CD4-positive, alpha-beta T cell (primary cell): ENCODE measurements at regions not wholly inside any gene's neighbourhood (a gene's known extent, or its start where the extent isn't known, plus 50 kb on each side); places are given as distances from the start of the nearest gene placed in this dataset.

Source experiments
- ATAC-seq: fragments of 200-7000 bp; cut with Tn5 transposase; one replicate; pipeline ENCODE4 v1.10.0; 2022; ENCODE audit warnings: mild to moderate bottlenecking; ENCODE audit not compliant: poor library complexity
- CTCF ChIA-PET: fragments of 350-600 bp; sonication (Branson Sonifier 250); formaldehyde crosslinking; loops from one replicate; lab custom pipeline; 2021; ENCODE audit warnings: antibody characterized with exemption, inconsistent platforms; lab: Charles Lee
- POLR2A ChIA-PET: fragments of 350-600 bp; sonication (Branson Sonifier 250); formaldehyde crosslinking; loops from one replicate; lab custom pipeline; 2021; ENCODE audit warnings: antibody characterized with exemption, inconsistent platforms; lab: Charles Lee
- DNase-seq, 14 experiments: peaks; one replicate each; pipeline ENCODE4 v3.0.0-alpha.2; 2013 to 2020; ENCODE audit warnings: mixed read lengths in 2 of 14
- H3K27ac ChIP-seq, 2 donors: one replicate each; pipeline versions ENCODE4 v1.5.1 to v1.7.0; 2013; ENCODE audit warnings: low read length in 2 of 2, low read depth in 1 of 2, mild to moderate bottlenecking in 1 of 2
- H3K27me3 ChIP-seq, 2 experiments: 1 replicate in 1 of 2; 2 replicates in 1 of 2; pipeline versions ENCODE4 v1.6.1 to v1.7.0; 2013; ENCODE audit warnings: low read length in 2 of 2, control low read depth in 1 of 2, mild to moderate bottlenecking in 1 of 2, moderate library complexity in 1 of 2; ENCODE audit not compliant: insufficient read depth in 2 of 2, control insufficient read depth in 1 of 2
- H3K36me3 ChIP-seq: one replicate; pipeline ENCODE4 v1.6.1; 2013; ENCODE audit warnings: low read length, control low read depth; ENCODE audit not compliant: insufficient read depth
- H3K4me1 ChIP-seq: one replicate; pipeline ENCODE4 v1.6.1; 2013; ENCODE audit warnings: low read length, control low read depth; ENCODE audit not compliant: insufficient read depth
- H3K4me3 ChIP-seq: one replicate; pipeline ENCODE4 v1.5.1; 2013; ENCODE audit warnings: mild to moderate bottlenecking, low read length, moderate library complexity
- H3K9me3 ChIP-seq, 2 experiments: 1 replicate in 1 of 2; 2 replicates in 1 of 2; pipeline versions ENCODE4 v1.6.1 to v1.7.0; 2013; ENCODE audit warnings: low read length in 2 of 2, mild to moderate bottlenecking in 2 of 2, control low read depth in 1 of 2, moderate library complexity in 1 of 2; ENCODE audit not compliant: control insufficient read depth in 1 of 2, insufficient read depth in 1 of 2
- H3K27ac Mint-ChIP-seq: one replicate; pipeline ENCODE4 v1.8.0; 2020; ENCODE audit warnings: mixed read lengths
- H3K27me3 Mint-ChIP-seq: one replicate; pipeline ENCODE4 v1.8.0; 2021; ENCODE audit warnings: mixed read lengths
- H3K36me3 Mint-ChIP-seq: one replicate; pipeline ENCODE4 v1.8.0; 2021; ENCODE audit warnings: low read depth, mixed read lengths
- H3K4me1 Mint-ChIP-seq: one replicate; pipeline ENCODE4 v1.8.0; 2021; ENCODE audit warnings: low read depth, mixed read lengths
- H3K4me3 Mint-ChIP-seq: one replicate; pipeline ENCODE4 v1.8.0; 2020; ENCODE audit warnings: mild to moderate bottlenecking, mixed read lengths
- H3K9me3 Mint-ChIP-seq: one replicate; pipeline ENCODE4 v1.8.0; 2020; ENCODE audit warnings: mixed read lengths
- intact Hi-C, 2 experiments: fragments of 100-400 bp; cut with DNase I in 1 of 2; cut with micrococcal nuclease in 1 of 2; formaldehyde crosslinking; loops; one replicate each; pipeline versions ENCODE4 v1.15.1 to v1.9.0; 2023 to 2025; cut with DNase I, micrococcal nuclease
- TF ChIP-seq, protein P1 (sequence below): fragments of 200-600 bp; IDR thresholded peaks from one replicate; pipeline ENCODE4 v1.8.0; 2022; ENCODE audit warnings: antibody characterized with exemption, mild to moderate bottlenecking

DNA sequence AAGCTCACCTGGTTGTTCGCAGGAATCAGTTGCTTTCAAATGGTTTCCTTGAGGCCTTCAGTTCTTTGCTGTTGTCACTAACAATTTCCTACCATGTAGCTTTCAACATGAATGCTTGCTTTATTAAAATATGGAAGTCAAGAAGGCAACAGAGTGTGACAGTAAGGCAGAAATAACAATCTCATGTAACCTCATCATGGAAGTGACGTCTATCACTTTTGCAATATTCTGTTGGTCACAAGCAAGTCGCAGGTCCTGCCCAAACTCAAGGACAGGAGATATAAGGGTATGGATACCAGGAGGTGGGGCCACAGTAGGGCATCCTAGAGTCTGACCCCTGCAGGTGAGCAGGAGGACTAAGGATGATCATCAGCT lies 296.8 kb upstream of the ZP4 start:
- intact Hi-C loops = no loop called here
- Histone ChIP-seq H3K9me3 (no peaks in the 10 kb centered on the region), H3K27ac (no peak overlapping the region), H3K4me3 (no peak overlapping the region), H3K36me3 (no peaks in the 10 kb centered on the region), H3K27me3 (no peaks in the 10 kb centered on the region), H3K4me1 (no peaks in the 10 kb centered on the region)
- H3K9me3 Mint-ChIP-seq = peaks cover 12% of the 10 kb centered on the region
- CTCF ChIA-PET = no interaction called here
- ATAC-seq (no peak), DNase-seq (no peak)
- H3K27ac Mint-ChIP-seq = no peak overlapping the region
- no peaks in the 10 kb centered on the region for H3K27me3 Mint-ChIP-seq
- no peaks in the 10 kb centered on the region for H3K36me3 Mint-ChIP-seq
- no peaks in the 10 kb centered on the region for H3K4me1 Mint-ChIP-seq
- POLR2A ChIA-PET = no interaction called here
- no peak overlapping the region for H3K4me3 Mint-ChIP-seq
- TF ChIP-seq, protein P1, sequence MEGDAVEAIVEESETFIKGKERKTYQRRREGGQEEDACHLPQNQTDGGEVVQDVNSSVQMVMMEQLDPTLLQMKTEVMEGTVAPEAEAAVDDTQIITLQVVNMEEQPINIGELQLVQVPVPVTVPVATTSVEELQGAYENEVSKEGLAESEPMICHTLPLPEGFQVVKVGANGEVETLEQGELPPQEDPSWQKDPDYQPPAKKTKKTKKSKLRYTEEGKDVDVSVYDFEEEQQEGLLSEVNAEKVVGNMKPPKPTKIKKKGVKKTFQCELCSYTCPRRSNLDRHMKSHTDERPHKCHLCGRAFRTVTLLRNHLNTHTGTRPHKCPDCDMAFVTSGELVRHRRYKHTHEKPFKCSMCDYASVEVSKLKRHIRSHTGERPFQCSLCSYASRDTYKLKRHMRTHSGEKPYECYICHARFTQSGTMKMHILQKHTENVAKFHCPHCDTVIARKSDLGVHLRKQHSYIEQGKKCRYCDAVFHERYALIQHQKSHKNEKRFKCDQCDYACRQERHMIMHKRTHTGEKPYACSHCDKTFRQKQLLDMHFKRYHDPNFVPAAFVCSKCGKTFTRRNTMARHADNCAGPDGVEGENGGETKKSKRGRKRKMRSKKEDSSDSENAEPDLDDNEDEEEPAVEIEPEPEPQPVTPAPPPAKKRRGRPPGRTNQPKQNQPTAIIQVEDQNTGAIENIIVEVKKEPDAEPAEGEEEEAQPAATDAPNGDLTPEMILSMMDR = no peak

DNA sequence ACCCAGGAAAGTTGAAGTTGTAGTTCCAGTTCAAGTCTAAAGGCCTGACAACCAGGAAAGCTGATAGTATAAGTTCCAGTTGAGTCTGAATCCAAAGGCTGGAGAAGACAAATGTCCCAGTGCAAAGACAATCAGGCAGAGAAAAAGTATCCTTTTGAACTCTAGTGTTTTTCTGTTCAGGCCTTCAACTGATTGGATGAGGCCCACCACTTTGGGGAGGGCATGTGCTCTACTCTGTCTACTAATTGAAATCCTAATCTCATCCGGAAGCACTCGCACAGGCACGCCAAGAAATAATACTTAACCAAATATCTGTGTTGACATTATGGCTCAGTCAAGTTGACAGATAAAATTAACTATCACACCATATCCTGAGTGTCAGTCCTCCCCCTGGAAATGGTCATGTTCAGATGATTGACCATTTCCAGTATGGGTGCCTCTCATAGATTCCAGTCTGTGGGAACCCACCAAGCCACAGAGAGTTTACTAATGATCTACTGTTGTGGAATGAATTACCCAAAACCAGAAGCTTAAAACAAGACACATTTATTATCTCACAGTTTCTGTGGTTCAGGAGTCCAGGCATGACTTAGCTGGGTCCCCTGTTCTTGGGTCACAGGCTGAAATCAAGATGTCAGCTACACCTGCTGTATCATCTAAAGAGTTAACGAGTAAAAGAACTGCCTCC lies 296.3 kb upstream of the ZP4 start:
- ChIA-PET POLR2A (no interaction called here), CTCF (no interaction called here)
- Mint-ChIP-seq H3K4me1 (no peaks in the 10 kb centered on the region), H3K27ac (no peak overlapping the region), H3K27me3 (no peaks in the 10 kb centered on the region), H3K36me3 (no peaks in the 10 kb centered on the region), H3K9me3 (peaks cover 12% of the 10 kb centered on the region), H3K4me3 (no peak overlapping the region)
- ATAC-seq (no peak), DNase-seq (no peak)
- no peaks in the 10 kb centered on the region for H3K4me1 ChIP-seq
- no peaks in the 10 kb centered on the region for H3K27me3 ChIP-seq
- no peaks in the 10 kb centered on the region for H3K36me3 ChIP-seq
- no peak overlapping the region for H3K4me3 ChIP-seq
- intact Hi-C loops = no loop called here
- H3K27ac ChIP-seq = no peak overlapping the region
- TF ChIP-seq, protein P1 = no peak
- no peaks in the 10 kb centered on the region for H3K9me3 ChIP-seq

DNA sequence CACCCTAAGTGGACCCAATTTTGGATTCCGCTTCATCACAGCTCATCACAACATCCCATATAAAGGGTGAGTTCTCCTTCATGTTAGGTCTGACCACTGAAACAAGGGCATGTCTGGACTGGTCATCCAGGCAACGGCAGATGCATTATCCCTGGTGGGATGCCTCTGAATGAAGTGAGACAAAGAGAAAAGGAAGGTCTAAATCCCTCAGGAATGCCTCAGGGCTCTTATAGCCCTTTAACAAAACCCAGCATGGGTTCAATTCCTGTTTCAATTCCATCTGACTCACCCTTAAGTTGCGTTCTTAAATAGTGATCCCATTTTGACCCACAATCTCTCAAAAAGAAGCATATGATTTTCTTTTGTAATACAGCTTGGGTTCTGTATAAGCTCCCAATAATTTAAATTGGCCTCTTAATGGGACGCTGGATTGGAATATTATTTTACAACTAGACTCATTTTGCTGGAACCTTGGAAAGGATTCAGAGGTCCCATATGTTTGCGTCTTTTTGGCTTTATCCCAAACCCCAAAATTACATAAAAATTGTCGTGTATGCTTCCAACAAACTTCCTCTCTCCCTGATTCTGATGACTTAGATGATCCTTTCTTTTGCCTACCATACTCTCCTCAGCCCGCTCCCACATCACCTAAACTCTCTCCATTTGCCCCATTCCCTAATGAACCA lies 287.4 kb upstream of the ZP4 start:
- Mint-ChIP-seq H3K36me3 (no peaks in the 10 kb centered on the region), H3K27me3 (no peaks in the 10 kb centered on the region), H3K27ac (no peak overlapping the region), H3K4me3 (no peak overlapping the region), H3K9me3 (peaks cover 14% of the 10 kb centered on the region), H3K4me1 (no peaks in the 10 kb centered on the region)
- Histone ChIP-seq H3K9me3 (peaks cover 0 to 13% of the 10 kb centered on the region in 2 experiments), H3K27ac (no peak overlapping the region), H3K27me3 (no peaks in the 10 kb centered on the region), H3K4me3 (no peak overlapping the region), H3K36me3 (no peaks in the 10 kb centered on the region), H3K4me1 (no peaks in the 10 kb centered on the region)
- POLR2A ChIA-PET = interaction anchor here (0.6 kb wide), 1 partner anchor 41 kb away, joined by 3 read pairs; no protein-coding TSS in a partner anchor
- no peak for DNase-seq
- no peak for ATAC-seq
- CTCF ChIA-PET = no interaction called here
- intact Hi-C loops = no loop called here
- TF ChIP-seq, protein P1 = no peak
